HCT116 (cell line): ENCODE measurements at regions not wholly inside any gene's neighbourhood (a gene's known extent, or its start where the extent isn't known, plus 50 kb on each side); places are given as distances from the start of the nearest gene placed in this dataset.

Source experiments
- ATAC-seq: fragments of 200-7000 bp; cut with Tn5 transposase; 2 replicates; pipeline ENCODE4 v1.9.1; 2020; ENCODE audit warnings: mild to moderate bottlenecking, moderate library complexity
- BruUV-seq: library from RNA; stranded (reverse); fragments of 400-500 nt; replicated peaks from 2 replicates; lab custom pipeline; 2021; lab: Mats Ljungman, UMichigan
- CTCF ChIA-PET: fragments of 300-600 bp; sonication (Branson Sonifier 250); formaldehyde crosslinking; loops from one replicate; lab custom pipeline; 2021; ENCODE audit warnings: antibody characterized with exemption; lab: Charles Lee
- POLR2A ChIA-PET: fragments of 300-600, 350-600 bp; sonication (Branson Sonifier 250); formaldehyde crosslinking; loops from one replicate; lab custom pipeline; 2021; ENCODE audit warnings: antibody characterized with exemption; lab: Charles Lee
- RAD21 ChIA-PET, 2 experiments: fragments of 300-600 bp; sonication (Branson Sonifier 250); formaldehyde crosslinking; loops; one replicate each; lab custom pipeline; 2023; ENCODE audit warnings: low total read pairs in 2 of 2; ENCODE audit not compliant: uncharacterized antibody in 2 of 2, unreplicated experiment in 2 of 2, low non-redundant PET in 1 of 2; lab: Charles Lee
- DNase-seq: peaks from one replicate; pipeline ENCODE4 v3.0.0-alpha.2; 2010; ENCODE audit warnings: low read depth, low spot score
- H2AFZ ChIP-seq: fragments of 200-600 bp; shearing (Covaris generic), sonication (generic); 2 replicates; pipeline ENCODE4 v1.6.1; 2017; ENCODE audit warnings: low read depth, mixed run types, mixed read lengths, antibody characterized with exemption, low read length; ENCODE audit not compliant: poor library complexity, severe bottlenecking
- H3K27ac ChIP-seq: 2 replicates; pipeline ENCODE4 v1.5.1; 2012; ENCODE audit warnings: low read depth, low read length
- H3K27me3 ChIP-seq: fragments of 200-600 bp; sonication (generic); 2 replicates; pipeline ENCODE4 v1.6.1; 2016; ENCODE audit warnings: mixed run types, low read length, mixed read lengths; ENCODE audit not compliant: insufficient read depth
- H3K36me3 ChIP-seq, 2 experiments: fragments of 200-500 bp in 1 of 2; fragments of 200-600 bp in 1 of 2; sonication (Bioruptor generic) in 1 of 2; sonication (generic) in 1 of 2; 2 replicates each; pipeline versions ENCODE4 v1.5.1 to v1.6.1; 2014 to 2016; ENCODE audit warnings: low read length in 2 of 2, inconsistent platforms in 1 of 2, mixed read lengths in 1 of 2, mixed run types in 1 of 2; ENCODE audit not compliant: insufficient read depth in 2 of 2, control insufficient read depth in 1 of 2
- H3K4me1 ChIP-seq, 2 experiments: fragments of 200-600 bp in 1 of 2; sonication (generic) in 1 of 2; 2 replicates each; pipeline versions ENCODE4 v1.5.1 to v1.6.1; 2012 to 2017; ENCODE audit warnings: low read length in 2 of 2, inconsistent platforms in 1 of 2, mild to moderate bottlenecking in 1 of 2, mixed read lengths in 1 of 2, mixed run types in 1 of 2, moderate library complexity in 1 of 2; ENCODE audit not compliant: insufficient read depth in 2 of 2, control insufficient read depth in 1 of 2
- H3K4me2 ChIP-seq: fragments of 200-600 bp; sonication (generic); 2 replicates; pipeline ENCODE4 v1.6.1; 2017; ENCODE audit warnings: mixed run types, low read length, mixed read lengths
- H3K4me3 ChIP-seq, 2 experiments: fragments of 200-600 bp in 1 of 2; sonication (generic) in 1 of 2; replicated peaks in 1 of 2; 2 replicates each; pipeline ENCODE4 v1.5.1; 2011 to 2016; ENCODE audit warnings: low read length in 2 of 2, control low read depth in 1 of 2, low read depth in 1 of 2, mild to moderate bottlenecking in 1 of 2, mixed read lengths in 1 of 2, mixed run types in 1 of 2
- H3K79me2 ChIP-seq: fragments of 200-600 bp; sonication (generic); 2 replicates; pipeline ENCODE4 v1.6.1; 2017; ENCODE audit warnings: mild to moderate bottlenecking, mixed run types, low read length, moderate library complexity, mixed read lengths; ENCODE audit not compliant: insufficient read depth
- H3K9ac ChIP-seq: fragments of 200-600 bp; sonication (generic); 2 replicates; pipeline ENCODE4 v1.6.1; 2016; ENCODE audit warnings: low read length, mixed read lengths
- H3K9me2 ChIP-seq: fragments of 200-600 bp; sonication (generic), shearing (Covaris generic); 2 replicates; pipeline ENCODE4 v1.6.1; 2017; ENCODE audit warnings: mixed run types, mild to moderate bottlenecking, moderate library complexity; ENCODE audit not compliant: insufficient read depth
- H3K9me3 ChIP-seq, 2 experiments: fragments of 200-500 bp in 1 of 2; fragments of 200-600 bp in 1 of 2; sonication (Bioruptor generic) in 1 of 2; sonication (generic) in 1 of 2; 2 replicates each; pipeline ENCODE4 v1.6.1; 2014 to 2017; ENCODE audit warnings: low read length in 2 of 2, mixed read lengths in 2 of 2, inconsistent platforms in 1 of 2, low read depth in 1 of 2, mild to moderate bottlenecking in 1 of 2, mixed run types in 1 of 2, moderate library complexity in 1 of 2; ENCODE audit not compliant: control insufficient read depth in 1 of 2, insufficient read depth in 1 of 2
- H4K20me1 ChIP-seq: fragments of 200-600 bp; sonication (generic), shearing (Covaris generic); 2 replicates; pipeline ENCODE4 v1.6.1; 2017; ENCODE audit warnings: mixed run types, mild to moderate bottlenecking, moderate library complexity; ENCODE audit not compliant: insufficient read depth
- CBX3 ChIP-seq: IDR thresholded peaks from 2 replicates; pipeline ENCODE4 v1.6.1; 2012; ENCODE audit warnings: low read depth
- CEBPB ChIP-seq: IDR thresholded peaks from 2 replicates; pipeline ENCODE4 v1.6.1; 2012; ENCODE audit warnings: low read depth
- ELF1 ChIP-seq: IDR thresholded peaks from 2 replicates; pipeline ENCODE4 v1.6.1; 2012; ENCODE audit warnings: low read depth, borderline replicate concordance
- EZH2phosphoT487 ChIP-seq: fragments of 200-600 bp; IDR thresholded peaks from 2 replicates; pipeline ENCODE4 v1.6.1; 2018; ENCODE audit warnings: antibody characterized with exemption, borderline replicate concordance
- FOSL1 ChIP-seq: IDR thresholded peaks from 2 replicates; pipeline ENCODE4 v1.6.1; 2012; ENCODE audit warnings: low read depth
- JUND ChIP-seq: IDR thresholded peaks from 2 replicates; pipeline ENCODE4 v1.6.1; 2012
- POLR2AphosphoS5 ChIP-seq: IDR thresholded peaks from 2 replicates; pipeline ENCODE4 v1.6.1; 2011; ENCODE audit warnings: mild to moderate bottlenecking, low read depth, low read length, moderate library complexity
- SIN3A ChIP-seq: IDR thresholded peaks from 2 replicates; pipeline ENCODE4 v1.6.1; 2012; ENCODE audit warnings: low read depth
- SRF ChIP-seq: IDR thresholded peaks from 2 replicates; pipeline ENCODE4 v1.6.1; 2012; ENCODE audit warnings: low read depth
- TCF7L2 ChIP-seq: IDR thresholded peaks from 2 replicates; pipeline ENCODE4 v1.7.0; 2011; ENCODE audit warnings: borderline replicate concordance, inconsistent platforms; ENCODE audit not compliant: insufficient read depth, insufficient read length; ENCODE audit errors: extremely low read depth
- ZFX ChIP-seq: fragments of 450-650 bp; IDR thresholded peaks from 2 replicates; pipeline ENCODE4 v1.6.1; 2017
- intact Hi-C: fragments of 100-400 bp; cut with micrococcal nuclease; formaldehyde crosslinking; loops from 2 replicates; pipeline ENCODE4 v1.10.0; 2022
- TF ChIP-seq, protein P1 (sequence below): IDR thresholded peaks from 2 replicates; pipeline ENCODE4 v1.6.1; 2012
- TF ChIP-seq, protein P2 (sequence below): IDR thresholded peaks from 2 replicates; pipeline ENCODE4 v1.6.1; 2012
- TF ChIP-seq, protein P3 (sequence below): IDR thresholded peaks from 2 replicates; pipeline ENCODE4 v1.6.1; 2012; ENCODE audit warnings: low read depth
- TF ChIP-seq, protein P4 (sequence below): IDR thresholded peaks from 2 replicates; pipeline ENCODE4 v1.6.1; 2011; ENCODE audit warnings: mild to moderate bottlenecking, low read length, moderate library complexity; ENCODE audit not compliant: insufficient replicate concordance; ENCODE audit errors: extremely low read depth

DNA sequence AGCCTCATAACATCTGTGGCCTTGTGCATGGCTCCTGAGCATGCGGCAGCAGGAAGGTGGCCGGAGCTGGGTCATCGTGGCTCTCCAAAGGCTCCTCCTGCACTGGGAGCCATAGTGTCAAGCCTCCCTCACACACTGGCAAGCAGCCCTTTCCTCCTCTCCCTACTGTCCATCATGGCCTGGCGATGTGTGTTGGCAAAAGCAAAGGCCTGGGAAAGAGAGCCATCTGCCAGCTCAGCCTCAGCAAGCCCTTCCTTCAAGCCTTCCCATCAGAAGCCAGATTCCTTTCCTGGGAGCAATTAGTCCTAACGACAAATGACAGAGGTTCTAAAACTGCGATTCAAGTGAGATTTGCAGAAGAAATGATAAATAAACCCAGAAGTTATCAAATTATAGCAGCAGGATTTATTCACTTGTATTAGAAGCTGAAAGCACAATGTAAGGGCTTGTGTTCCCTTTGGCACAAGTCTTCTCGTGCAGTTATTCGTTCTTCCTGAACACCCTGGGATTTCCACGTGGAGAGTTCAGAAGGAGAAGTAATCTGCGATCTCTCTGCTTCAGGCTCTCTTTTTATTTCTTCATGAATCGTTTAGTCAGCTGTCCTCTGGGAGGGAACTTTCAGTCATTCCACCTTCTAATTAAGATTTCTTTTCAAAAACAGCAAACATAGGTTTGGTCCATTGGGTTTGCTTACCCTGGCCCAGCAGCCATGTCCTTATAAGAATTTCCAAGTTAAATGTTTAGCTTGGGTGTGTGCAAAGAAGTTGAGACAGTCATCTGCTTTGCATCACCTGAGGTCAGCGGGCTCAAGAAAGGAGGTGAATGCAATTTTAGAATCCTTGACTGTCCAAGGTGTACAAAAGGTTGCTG lies 110.3 kb upstream of the TMC3 start:
- ChIA-PET POLR2A (no interaction called here), CTCF (no interaction called here)
- no peak overlapping the region for H3K4me2 ChIP-seq

DNA sequence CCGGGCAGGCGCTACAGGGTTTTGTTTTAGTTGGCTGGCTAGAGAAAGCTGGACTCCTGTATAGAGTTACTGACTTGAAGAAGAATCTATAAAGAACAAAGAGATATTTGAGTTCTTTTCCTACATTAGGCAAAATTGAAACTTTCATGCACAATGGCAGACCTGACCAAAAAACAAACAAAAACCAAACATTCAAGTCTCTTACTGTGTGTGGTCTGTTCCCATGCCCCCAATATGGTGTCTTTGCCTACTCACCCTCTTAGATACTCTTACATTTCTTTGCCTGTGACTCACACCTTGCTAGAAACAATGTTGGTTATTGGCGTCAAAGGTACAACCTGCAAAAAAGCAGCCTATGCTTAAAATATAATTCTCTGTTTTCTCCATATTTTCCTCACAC lies 109.5 kb upstream of the TMC3 start:
- H4K20me1 ChIP-seq, result no peaks in the 10 kb centered on the region
- no peak for DNase-seq
- no peak for ATAC-seq
- H3K27me3 ChIP-seq, result peaks cover 32% of the 10 kb centered on the region; the same call in 1 of the 2 replicates
- intact Hi-C loops, result loop anchor here (5.0 kb wide), 1 partner anchor 206 kb away; no protein-coding TSS in a partner anchor
- RAD21 ChIA-PET, result no interaction called here
- H3K79me2 ChIP-seq, result no peaks in the 10 kb centered on the region
- H3K4me1 ChIP-seq, result no peaks in the 10 kb centered on the region
- no TSS peak for BruUV-seq
- POLR2A ChIA-PET, result no interaction called here
- no peaks in the 10 kb centered on the region for H3K9me2 ChIP-seq
- no peak overlapping the region for H3K9ac ChIP-seq
- H3K27ac ChIP-seq, result no peak overlapping the region
- no peak overlapping the region for H3K4me3 ChIP-seq
- H2AFZ ChIP-seq, result no peak overlapping the region
- CTCF ChIA-PET, result no interaction called here
- H3K36me3 ChIP-seq, result no peaks in the 10 kb centered on the region
- no peak overlapping the region for H3K4me2 ChIP-seq
- H3K9me3 ChIP-seq, result no peaks in the 10 kb centered on the region
- TF ChIP-seq POLR2AphosphoS5 (no peak), ZFX (no peak), JUND (no peak), CEBPB (no peak), ELF1 (no peak), CBX3 (no peak), SIN3A (no peak), SRF (no peak), FOSL1 (no peak), EZH2phosphoT487 (no peak)
- TF ChIP-seq, protein P1, sequence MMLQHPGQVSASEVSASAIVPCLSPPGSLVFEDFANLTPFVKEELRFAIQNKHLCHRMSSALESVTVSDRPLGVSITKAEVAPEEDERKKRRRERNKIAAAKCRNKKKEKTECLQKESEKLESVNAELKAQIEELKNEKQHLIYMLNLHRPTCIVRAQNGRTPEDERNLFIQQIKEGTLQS, result no peak
- TF ChIP-seq, protein P2, sequence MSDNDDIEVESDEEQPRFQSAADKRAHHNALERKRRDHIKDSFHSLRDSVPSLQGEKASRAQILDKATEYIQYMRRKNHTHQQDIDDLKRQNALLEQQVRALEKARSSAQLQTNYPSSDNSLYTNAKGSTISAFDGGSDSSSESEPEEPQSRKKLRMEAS, result no peak
- TF ChIP-seq, protein P3, sequence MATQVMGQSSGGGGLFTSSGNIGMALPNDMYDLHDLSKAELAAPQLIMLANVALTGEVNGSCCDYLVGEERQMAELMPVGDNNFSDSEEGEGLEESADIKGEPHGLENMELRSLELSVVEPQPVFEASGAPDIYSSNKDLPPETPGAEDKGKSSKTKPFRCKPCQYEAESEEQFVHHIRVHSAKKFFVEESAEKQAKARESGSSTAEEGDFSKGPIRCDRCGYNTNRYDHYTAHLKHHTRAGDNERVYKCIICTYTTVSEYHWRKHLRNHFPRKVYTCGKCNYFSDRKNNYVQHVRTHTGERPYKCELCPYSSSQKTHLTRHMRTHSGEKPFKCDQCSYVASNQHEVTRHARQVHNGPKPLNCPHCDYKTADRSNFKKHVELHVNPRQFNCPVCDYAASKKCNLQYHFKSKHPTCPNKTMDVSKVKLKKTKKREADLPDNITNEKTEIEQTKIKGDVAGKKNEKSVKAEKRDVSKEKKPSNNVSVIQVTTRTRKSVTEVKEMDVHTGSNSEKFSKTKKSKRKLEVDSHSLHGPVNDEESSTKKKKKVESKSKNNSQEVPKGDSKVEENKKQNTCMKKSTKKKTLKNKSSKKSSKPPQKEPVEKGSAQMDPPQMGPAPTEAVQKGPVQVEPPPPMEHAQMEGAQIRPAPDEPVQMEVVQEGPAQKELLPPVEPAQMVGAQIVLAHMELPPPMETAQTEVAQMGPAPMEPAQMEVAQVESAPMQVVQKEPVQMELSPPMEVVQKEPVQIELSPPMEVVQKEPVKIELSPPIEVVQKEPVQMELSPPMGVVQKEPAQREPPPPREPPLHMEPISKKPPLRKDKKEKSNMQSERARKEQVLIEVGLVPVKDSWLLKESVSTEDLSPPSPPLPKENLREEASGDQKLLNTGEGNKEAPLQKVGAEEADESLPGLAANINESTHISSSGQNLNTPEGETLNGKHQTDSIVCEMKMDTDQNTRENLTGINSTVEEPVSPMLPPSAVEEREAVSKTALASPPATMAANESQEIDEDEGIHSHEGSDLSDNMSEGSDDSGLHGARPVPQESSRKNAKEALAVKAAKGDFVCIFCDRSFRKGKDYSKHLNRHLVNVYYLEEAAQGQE, result no peak
- TF ChIP-seq, protein P4, sequence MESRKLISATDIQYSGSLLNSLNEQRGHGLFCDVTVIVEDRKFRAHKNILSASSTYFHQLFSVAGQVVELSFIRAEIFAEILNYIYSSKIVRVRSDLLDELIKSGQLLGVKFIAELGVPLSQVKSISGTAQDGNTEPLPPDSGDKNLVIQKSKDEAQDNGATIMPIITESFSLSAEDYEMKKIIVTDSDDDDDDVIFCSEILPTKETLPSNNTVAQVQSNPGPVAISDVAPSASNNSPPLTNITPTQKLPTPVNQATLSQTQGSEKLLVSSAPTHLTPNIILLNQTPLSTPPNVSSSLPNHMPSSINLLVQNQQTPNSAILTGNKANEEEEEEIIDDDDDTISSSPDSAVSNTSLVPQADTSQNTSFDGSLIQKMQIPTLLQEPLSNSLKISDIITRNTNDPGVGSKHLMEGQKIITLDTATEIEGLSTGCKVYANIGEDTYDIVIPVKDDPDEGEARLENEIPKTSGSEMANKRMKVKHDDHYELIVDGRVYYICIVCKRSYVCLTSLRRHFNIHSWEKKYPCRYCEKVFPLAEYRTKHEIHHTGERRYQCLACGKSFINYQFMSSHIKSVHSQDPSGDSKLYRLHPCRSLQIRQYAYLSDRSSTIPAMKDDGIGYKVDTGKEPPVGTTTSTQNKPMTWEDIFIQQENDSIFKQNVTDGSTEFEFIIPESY, result no peak

More for the DNA sequence above, 110.3 kb upstream of the TMC3 start:
- intact Hi-C loops, result loop anchor here (5.0 kb wide), 1 partner anchor 207 kb away; no protein-coding TSS in a partner anchor
- H3K4me3 ChIP-seq, result no peak overlapping the region
- H3K9me3 ChIP-seq, result no peaks in the 10 kb centered on the region
- no peak overlapping the region for H2AFZ ChIP-seq
- no peak overlapping the region for H3K9ac ChIP-seq
- ATAC-seq, result no peak
- no peaks in the 10 kb centered on the region for H3K9me2 ChIP-seq
- no peak overlapping the region for H3K27ac ChIP-seq
- H4K20me1 ChIP-seq, result no peaks in the 10 kb centered on the region
- no TSS peak for BruUV-seq
- no peak for TF ChIP-seq TCF7L2
- no peak for DNase-seq
- no peaks in the 10 kb centered on the region for H3K79me2 ChIP-seq
- H3K4me1 ChIP-seq, result no peaks in the 10 kb centered on the region
- RAD21 ChIA-PET, result no interaction called here
- H3K36me3 ChIP-seq, result no peaks in the 10 kb centered on the region
- H3K27me3 ChIP-seq, result peaks cover 32% of the 10 kb centered on the region; the same call in 1 of the 2 replicates
